ENCODE measurements at regions not wholly inside any gene's neighbourhood (a gene's known extent, or its start where the extent isn't known, plus 50 kb on each side); places are given as distances from the start of the nearest gene placed in this dataset.

GRCh38 chr3:16723978-16724377 lies 118.8 kb upstream of the DAZL start:
- TF ChIP-seq, protein P1, sequence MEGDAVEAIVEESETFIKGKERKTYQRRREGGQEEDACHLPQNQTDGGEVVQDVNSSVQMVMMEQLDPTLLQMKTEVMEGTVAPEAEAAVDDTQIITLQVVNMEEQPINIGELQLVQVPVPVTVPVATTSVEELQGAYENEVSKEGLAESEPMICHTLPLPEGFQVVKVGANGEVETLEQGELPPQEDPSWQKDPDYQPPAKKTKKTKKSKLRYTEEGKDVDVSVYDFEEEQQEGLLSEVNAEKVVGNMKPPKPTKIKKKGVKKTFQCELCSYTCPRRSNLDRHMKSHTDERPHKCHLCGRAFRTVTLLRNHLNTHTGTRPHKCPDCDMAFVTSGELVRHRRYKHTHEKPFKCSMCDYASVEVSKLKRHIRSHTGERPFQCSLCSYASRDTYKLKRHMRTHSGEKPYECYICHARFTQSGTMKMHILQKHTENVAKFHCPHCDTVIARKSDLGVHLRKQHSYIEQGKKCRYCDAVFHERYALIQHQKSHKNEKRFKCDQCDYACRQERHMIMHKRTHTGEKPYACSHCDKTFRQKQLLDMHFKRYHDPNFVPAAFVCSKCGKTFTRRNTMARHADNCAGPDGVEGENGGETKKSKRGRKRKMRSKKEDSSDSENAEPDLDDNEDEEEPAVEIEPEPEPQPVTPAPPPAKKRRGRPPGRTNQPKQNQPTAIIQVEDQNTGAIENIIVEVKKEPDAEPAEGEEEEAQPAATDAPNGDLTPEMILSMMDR (IDR thresholded peaks at IDR 0.05; ENCODE audit: extremely low read depth in 1 of 2, insufficient read depth in 1 of 2, low read depth in 1 of 2, low read length in 2 of 2), result peak in 1 of 2 donors; percentile 10
- TF ChIP-seq EZH2 (IDR thresholded peaks at IDR 0.05; ENCODE audit: borderline replicate concordance, low read depth, low read length, severe bottlenecking), result no peak
- no peak for TF ChIP-seq POLR2A (IDR thresholded peaks at IDR 0.05; ENCODE audit: low read depth, low read length)
- TF ChIP-seq JUN (IDR thresholded peaks at IDR 0.05; ENCODE audit: borderline replicate concordance, insufficient read depth, insufficient read length, low read depth), result no peak
- TF ChIP-seq POLR2AphosphoS5 (IDR thresholded peaks at IDR 0.05; ENCODE audit: insufficient read depth, low read depth, low read length), result no peak

All from endothelial cell of umbilical vein (primary cell).